Hematopoietic multipotent progenitor cell treated with erythropoietin and hydrocortisone succinate and interleukin-3 and kit ligand, for 4 days (in vitro differentiated cells): ENCODE measurements at regions not wholly inside any gene's neighbourhood (a gene's known extent, or its start where the extent isn't known, plus 50 kb on each side); places are given as distances from the start of the nearest gene placed in this dataset.
A peak's percentile ranks its signal among the peaks of the same experiment; 100 is the strongest.

Experiments
- DNase-seq: peaks from one replicate; pipeline ENCODE4 v3.0.0-alpha.2; 2015

DNA sequence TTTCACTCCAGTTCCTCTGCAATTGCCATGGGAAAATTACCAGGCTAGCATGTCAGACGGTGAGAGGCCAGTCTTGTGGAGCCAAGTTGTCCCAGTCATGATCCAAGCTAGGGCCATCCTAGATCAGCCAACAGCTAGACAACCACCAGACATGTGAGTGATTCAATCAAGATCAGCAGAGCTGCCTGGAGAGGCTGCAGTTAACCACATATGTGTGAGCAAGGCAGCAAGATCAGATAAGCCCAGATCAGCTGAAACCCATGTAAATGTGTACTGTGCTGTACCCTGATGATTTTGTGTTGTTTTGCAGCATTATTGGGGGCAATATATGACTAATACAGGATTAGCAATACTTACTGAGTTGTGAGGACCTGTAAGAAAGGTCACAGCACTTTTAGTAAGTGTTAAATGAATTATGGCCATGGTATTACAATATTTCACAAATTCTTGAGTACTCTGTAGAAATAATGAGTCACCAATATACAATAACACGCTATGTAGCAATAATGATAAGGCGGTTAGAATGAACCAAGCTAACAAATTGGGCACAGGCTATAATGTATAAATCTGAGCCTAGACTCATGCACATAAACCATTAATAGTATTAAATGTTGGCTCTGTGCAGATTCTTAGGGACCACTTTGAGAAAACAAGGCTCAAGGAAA, 91.4 kb downstream of the SUDS3 start:
- peak; percentile 48 for DNase-seq

DNA sequence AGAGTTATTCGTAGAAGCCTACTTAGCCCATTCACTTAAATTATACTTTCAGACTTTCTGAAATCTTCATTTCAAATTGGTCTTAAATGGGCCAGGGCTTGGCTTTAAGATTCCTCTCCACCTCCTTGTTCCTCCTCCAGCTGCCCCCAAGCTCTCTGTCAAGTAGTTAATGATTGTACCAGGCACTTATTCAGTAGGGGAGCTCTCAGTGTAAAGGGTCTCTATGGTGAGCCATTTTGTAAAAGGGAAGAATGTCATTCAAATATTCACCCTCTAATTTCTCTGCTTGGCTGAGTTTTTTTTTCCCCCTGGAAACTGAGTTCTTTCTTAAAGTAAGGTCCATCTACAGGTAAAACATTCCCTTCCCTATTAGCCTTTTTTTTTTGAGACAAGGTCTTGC, 96.6 kb downstream of the SUDS3 start:
- DNase-seq = no peak

DNA sequence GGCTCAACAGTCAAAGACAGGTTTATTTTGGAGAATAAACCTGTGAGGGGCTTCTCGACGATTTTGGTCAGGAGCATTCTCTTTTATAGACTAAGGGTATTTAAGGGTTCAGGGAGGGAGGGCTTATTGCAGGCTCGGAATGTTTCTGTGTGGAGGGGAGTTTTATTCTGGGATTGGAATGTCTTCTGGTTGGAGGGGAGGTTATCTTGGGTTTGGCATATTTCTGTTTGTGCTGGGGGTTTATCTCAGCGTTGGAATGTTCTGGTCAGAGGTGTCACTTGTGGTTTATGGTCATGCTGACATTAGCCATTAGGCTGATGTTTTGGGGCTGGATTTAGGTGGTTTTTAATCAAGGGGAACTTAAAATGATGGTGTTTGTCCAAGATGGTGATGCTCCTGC, 103.9 kb downstream of the SUDS3 start:
- no peak for DNase-seq

DNA sequence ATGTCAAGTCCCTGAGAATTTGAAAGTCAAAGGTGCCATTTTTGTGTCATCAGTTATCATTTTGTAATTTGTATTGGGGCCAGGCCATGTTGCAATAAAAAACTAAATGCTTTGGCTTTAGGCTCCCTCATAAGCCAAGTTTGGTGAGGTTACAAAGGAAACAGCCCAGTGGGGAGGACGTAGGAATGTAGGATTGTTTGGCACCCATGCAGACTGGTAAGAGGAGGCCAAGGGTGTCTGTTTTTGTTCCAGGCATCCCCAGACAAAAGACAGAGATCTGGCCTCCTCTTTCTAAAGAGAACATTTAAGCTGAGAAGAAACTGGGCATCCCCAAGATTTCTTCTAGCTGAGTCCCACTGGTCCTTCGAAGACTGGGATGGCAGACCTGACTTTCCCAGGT, 111.7 kb downstream of the SUDS3 start:
- DNase-seq = no peak

DNA sequence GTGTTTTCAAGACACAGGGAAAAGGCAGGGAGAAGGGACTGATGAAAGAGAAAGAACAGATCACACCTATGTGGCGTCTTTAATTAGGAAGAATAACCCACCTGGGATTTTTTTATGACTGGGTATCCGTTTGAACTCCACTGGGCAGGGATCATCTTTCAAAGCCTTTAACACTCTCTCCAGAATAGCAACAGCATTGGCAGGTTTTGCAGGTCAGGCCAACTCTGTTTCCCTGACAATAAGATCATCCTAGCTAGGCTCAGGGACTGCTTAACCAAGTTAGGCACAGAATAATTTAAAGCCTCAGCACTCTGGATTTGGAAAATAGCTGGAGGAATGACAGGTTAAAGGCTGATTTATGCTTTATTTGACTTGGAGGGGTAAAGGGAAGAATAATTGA, 117.6 kb downstream of the SUDS3 start:
- DNase-seq = no peak

DNA sequence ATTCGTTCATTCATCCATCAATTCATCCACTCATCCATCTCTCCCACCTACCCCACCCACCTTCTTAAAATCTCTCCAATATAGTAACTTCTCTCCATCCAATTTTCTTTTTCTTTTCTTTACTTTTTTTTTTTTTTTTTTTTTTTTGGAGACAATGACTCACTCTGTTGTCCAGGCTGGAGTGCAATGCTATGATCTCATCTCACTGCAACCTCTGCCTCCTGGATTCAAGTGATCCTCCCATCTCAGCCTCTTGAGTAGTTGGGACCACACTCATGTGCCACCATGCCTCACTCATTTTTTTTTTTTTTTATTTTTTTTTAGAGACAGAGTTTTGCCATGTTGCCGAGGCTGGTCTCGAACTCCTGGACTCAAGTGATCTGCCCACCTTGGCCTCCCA, 118.4 kb downstream of the SUDS3 start:
- no peak for DNase-seq

DNA sequence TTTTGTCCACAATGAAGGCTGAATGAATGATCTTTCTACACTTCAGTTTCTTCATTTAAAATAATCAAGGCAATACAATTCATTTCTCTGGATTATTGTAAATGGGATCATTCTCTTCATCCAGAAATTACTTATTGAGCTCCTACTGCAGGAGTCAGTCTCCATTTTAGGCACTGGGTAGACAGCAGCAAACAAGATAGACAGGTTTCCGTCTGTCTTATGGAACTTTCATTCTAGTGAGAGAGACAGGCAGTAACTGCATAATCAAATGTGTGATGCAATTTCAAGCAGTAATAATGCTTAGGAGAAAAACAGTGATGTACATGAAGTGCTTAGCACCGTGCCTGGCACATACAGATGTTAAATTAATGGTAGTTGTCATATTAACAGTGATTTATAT, 118.9 kb downstream of the SUDS3 start:
- no peak for DNase-seq

DNA sequence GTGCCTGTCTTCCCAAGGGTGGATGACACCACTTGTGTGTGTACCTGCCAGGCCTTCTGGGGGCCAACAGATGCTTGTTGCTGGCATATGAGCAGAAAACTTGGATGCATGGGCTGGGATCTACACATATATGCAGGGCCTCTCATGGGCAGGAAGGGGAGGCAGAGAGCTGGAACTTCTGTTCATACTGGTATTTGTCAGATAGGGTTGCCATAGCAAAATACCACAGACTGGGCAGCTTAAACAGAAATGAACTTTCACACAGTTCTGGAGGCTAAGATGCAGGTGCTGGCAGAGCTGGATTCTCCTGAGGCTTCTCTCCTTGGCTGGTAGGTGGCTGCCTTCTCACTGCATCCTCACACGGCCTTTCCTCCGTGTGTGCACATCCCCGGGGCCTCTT, 121.8 kb downstream of the SUDS3 start:
- DNase-seq = peak; percentile 21

DNA sequence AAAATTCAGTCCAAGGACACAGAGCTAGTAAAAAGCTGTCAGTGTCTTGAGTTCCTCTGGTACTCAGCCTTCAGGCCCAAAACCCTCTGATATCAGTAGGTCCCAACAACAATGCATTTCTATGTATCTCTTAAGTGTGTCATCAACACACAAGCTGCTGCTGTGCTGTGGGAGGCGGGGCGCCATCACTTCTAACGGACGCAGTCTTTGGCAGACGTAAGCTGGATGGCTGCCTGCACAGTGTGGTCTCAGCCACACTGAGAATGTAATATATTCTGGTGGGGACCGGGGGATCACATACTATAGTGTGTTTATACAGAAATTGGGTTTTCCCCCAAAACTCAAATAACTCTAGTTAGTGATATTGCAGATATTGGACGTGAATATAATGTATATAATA, 123.9 kb downstream of the SUDS3 start:
- no peak for DNase-seq

DNA sequence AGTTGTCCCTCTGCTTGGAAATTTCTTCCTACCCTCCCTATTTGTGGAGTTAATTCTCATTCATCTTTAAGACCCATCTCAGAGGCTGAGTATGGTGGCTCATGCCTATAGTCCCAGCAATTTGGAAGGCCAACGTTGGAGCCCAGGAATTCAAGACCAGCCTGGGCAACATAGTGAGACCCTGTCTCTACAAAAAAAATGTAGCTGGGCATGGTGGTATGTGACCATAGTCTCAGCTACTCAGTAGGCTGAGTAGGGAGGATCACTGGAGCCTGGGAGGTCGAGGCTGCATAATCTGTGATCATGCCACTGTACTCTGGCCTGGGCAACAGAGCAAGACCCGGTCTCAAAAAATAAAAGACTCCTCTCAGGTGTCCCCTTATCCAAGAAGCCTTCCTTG, 125.1 kb downstream of the SUDS3 start:
- no peak for DNase-seq

DNA sequence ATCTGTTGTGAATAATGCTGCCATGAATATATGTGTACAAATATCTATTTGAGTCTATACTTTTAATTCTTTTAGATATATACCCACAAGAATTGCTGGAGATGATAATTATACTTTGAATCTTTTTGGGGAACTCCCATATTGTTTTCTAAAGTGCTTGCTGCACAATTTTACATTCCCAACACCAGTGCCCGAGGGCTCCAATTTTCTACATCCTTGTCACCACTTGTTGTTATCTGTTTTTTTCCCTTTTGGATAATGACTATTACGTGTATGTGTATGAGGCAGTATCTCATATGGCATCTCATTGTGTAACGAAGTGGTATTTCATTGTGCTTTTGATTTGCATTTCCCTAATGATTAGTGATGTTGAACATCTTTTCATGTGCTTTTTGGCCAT, 127.1 kb downstream of the SUDS3 start:
- DNase-seq = no peak

DNA sequence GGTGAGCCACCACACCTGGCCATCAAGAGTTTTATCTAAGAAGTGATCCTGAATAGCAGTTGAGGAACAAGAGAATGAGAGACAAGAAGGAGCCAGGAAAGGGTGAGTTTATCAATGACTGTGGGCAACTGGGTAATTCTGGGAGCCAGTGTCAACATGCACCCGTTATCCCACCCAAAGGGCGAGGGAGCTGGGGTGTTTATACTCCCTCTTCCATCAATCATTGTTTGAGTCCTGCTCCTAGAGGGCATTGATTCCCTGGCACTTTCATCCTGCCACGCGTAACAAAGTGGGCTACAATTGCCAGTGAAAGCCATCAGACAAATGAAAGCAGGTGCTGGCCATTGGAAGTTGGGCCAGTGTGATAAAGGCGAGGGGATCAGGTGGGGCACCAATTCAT, 136.3 kb downstream of the SUDS3 start:
- no peak for DNase-seq

DNA sequence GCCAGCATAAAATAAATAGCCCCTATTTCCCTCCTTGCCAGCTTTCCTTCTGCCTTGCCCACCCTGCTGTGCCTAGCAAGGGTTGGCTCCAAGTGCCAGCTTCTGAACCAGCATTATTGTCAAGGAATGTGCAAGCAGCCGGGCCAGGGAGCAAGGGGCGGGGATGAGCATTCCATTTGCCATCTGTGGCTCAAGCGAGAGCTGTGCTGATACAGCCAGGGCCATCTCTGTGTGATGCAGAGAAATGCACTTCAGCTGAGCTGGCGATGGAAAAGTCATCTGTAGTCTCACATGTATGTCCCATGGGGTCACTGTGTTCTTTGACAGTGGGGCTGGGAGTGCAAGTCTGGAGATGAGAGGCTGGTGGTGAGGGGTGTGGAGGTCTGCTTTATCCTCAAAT, 137.3 kb downstream of the SUDS3 start:
- no peak for DNase-seq

DNA sequence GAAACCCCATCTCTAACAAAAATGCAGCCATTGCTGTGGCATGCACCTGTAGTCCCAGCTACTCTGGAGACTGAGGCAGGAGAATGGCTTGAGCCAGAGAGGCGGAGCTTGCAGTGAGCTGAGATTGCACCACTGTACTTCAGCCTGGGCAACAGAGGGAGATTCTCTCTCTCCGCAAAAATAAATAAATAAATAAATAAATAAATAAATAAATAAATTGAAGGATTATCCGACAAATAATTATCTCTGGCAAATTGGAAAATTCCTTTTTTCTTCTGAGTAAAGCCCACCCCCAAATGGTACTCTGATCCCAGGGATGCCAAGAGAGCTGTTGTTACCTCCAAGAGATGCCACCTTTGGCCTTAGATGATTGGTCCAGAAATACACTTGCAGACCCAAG, 137.9 kb downstream of the SUDS3 start:
- no peak for DNase-seq

DNA sequence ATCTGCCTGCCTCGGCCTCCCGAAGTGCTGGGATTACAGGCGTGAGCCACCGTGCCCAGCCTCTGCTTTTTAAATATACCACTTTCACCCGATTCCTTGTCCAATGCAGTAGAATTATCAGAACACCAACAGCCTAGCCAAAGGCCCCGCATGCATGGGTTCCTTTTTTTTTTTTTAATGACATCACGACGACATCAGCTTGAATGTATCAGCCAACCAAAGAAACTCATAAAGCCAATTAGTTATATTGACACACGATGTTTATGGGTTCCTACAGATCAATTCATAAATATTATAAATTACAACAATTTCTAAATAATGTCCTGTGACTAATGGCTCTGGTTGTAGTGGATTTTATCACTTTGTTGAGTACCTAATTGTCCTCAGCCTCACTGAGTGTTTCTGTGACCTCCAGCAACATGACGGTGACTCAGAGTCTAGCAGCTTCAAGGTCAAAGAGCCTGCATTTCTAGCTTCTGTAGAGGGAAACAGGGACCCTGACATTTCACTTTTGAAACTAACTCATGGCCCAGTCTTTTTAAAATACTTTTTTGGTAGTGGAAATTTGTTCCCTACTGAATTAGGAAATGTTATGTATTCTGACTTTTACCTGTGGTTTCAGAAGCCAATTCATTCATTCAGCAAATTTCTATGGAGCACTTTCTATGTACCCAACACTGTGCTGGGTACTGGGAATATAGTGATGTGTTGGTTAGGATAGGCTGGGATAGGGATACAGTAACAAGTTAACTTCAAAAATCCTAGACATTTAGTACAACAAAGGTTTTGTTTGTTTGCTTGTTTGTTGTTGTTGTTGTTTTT, 144.1 kb downstream of the SUDS3 start:
- no peak for DNase-seq

DNA sequence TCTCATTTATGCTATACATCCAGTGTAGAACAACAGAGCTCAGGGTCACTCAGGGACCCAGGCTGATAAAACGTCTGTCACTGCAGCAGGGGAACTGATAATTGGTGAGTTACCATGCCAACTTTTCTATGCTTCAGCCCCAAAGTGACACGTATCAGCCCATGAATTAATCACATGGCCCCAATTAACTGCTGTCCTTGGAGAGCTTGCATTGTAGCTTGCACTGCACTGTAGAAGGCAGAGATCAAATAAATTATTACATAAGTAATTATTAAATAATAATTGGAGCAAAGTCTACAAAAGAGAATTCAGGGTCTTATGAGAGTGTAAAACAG, 144.6 kb downstream of the SUDS3 start:
- DNase-seq = no peak

DNA sequence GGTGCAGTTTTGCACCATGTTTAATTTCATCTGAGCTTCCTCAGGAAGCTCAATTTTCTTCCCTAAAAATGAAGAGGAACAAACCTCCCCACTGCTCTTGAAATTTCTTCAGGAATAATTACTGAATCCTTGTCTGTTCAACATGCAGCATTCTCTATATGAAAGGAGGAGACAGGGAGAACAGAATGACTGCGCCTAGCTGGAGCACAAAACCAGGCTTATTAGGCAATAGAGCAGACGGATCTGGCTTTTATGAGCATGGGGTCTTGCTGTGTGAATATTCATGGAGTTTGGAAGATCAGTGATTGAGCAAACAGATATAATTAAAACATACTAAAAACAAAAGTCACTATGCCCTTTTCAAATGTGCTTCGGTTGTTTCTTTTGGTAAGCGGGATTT, 148.1 kb downstream of the SUDS3 start:
- DNase-seq = no peak

DNA sequence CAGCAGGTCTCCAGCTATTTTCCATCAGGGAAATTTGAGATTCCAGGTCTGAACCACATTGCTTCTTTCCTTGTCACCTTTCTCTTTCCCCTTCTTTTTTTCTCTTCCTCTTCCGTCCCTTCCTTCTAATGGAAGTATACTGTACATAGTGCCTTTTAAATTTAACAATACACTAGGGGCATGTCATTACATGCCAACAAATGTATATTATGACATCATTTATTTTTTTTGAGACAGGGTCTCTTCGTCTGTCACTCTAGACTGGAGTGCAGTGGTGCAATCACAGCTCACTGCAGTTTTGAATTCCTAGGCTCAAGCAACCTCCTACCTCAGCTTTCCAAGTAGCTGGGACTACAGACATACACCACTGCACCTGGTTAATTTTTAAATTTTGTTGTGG, 148.9 kb downstream of the SUDS3 start:
- no peak for DNase-seq

DNA sequence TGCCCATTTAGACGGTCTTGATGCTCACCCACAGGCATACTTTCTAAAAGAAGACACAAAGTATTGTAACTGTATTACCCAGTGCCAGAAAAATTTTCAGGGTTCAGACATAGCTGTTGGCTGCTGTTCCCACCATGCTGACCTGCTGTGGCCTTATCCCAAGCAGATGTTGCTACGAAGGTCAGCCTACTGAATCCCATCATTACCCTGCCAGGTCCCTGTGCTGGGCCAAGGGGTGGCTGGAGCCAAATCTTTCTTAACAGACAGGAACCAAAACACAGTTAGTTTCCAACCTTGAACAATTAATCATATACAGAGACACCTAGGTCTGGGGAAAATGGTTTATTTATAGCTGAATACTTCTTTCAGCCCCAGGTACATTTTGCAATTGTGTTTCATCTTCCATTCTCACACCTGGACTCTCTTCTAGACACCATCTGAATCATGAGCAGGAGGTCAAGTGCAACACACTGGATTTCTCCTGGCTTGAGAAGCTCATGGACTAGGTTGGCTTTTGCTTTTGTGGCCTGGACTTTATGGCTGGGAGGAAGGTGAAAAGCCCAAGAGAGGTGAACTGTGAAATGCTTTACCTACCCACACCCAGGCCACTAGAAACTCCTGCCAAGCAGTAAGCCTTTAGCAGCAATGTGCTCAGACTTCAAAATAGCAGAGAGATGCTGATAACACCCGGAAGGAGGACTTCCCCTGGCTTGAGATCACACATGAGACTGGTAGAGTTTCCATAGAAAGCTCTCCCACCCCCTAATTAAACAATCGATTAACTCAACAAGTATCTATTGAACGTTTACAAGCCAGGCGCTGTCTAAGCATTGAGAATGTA, 150.1 kb downstream of the SUDS3 start:
- no peak for DNase-seq

DNA sequence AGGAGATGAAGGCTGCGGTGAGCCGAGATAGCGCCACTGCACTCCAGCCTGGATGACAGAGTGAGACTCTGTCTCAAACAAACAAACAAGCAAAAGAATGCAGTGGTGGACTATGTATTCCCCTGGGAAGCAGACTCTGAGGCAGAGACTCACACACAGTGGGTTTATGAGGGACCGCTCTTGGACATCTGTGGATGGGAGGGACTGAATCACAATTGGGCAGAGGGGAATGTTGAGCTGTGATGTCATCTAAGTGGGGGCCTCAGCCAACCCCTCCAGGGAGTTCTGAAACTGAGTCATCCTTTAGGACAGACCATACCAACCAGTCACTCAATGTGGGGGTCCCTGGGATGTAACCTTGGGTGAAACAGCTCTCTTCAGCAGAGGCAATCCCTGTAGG, 151.0 kb downstream of the SUDS3 start:
- no peak for DNase-seq

DNA sequence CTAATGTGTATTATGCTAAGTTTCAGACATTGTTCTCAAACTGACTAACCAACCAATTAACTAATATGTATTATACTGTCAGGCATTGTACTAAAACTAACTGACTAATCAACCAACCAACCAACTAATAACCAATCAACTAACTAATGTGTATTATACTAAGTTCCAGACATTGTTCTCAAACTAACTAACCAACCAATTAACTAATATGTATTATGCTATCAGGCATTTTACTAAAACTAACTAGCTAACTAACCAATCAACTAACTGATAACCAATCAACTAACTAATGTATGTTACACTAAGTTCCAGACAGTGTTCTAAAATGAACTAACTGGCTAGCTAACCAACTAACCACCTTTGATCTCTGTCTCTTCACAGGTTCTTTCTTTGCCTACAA, 152.3 kb downstream of the SUDS3 start:
- no peak for DNase-seq

DNA sequence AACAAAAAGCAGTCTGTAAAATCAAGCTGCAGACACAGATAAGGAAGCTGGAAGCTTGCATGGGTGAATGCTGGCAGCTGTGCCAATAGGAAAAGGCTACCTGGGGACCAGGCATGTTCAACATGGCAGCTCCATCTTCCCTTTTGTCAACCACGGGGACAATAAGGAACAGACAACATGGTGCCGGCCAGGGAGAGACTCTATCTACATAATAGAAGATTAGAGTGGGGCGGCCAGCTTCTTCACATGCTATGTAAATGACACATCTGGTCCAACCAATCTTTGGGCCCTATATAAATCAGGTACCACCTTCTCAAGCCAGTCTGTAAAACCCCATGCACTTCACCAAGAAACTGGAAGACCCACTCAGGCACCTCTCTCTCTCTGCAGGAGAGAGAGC, 157.6 kb downstream of the SUDS3 start:
- no peak for DNase-seq

DNA sequence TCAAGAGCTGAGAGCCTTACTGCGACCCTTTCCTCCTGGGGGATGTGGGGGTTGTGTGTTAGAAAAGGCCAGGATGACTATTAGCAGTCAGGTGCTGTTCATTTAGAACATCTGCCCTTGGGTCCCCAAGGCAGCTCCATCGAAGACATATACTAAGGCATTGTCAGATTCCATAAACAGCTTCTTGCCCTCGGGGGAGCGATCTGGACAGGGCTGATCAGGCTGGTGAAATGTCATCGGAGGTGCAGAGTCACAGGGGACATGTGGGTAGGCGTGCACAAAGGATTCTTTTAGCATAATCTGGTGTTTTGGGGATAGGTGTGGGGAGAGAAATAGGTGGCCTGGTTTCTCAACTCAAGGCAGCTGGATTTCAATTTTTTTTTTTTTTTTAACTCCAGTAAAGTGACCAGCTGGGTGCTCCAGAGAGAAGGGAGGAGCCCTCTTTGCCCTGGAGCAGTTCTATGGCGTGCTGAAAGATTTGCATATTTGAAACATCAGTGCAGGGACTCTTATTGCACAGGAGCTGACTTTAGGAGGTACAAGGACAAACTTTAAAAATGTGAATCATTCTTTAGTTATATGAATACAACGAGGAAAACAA, 160.1 kb downstream of the SUDS3 start:
- DNase-seq = no peak

DNA sequence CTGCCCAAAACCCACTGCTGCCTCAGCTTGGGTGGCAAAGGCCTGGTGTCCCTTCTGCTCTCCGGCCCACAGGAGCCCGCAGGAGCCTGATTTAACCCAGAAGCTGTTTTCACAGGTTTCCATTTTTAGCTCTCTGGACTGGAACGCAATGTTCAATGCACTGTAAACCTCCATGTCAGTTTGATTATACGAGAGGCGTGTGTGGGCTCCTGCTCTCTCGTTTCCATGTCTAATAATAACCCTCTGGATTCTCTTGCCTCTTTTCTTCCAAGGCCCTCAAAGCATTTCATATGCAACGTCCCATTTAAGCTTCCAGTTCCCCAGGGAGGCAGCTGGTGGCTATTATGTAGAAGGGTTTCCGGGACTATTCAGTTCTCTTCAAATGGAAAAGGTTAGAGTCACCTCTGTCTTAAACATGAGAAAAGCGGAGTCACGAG, 161.1 kb downstream of the SUDS3 start:
- no peak for DNase-seq
